Caco-2 (cell line): ENCODE measurements at regions not wholly inside any gene's neighbourhood (a gene's known extent, or its start where the extent isn't known, plus 50 kb on each side); places are given as distances from the start of the nearest gene placed in this dataset.

Source experiments
- BruUV-seq: library from RNA; stranded (reverse); fragments of 400-500 nt; replicated peaks from 2 replicates; lab custom pipeline; 2021; lab: Mats Ljungman, UMichigan
- CTCF ChIA-PET: fragments of 300-600 bp; sonication (Branson Sonifier 250); formaldehyde crosslinking; loops from one replicate; lab custom pipeline; 2022; ENCODE audit warnings: antibody characterized with exemption; lab: Charles Lee
- POLR2A ChIA-PET: fragments of 300-600 bp; sonication (Branson Sonifier 250); formaldehyde crosslinking; loops from one replicate; lab custom pipeline; 2022; ENCODE audit warnings: antibody characterized with exemption; lab: Charles Lee
- DNase-seq, 2 experiments: peaks; one replicate each; pipeline versions ENCODE4 v3.0.0 to v3.0.0-alpha.2; 2020 to 2022
- H3K27me3 ChIP-seq: replicated peaks from 2 replicates; pipeline ENCODE4 v1.6.0; 2011; ENCODE audit warnings: low read length; ENCODE audit not compliant: control insufficient read depth, insufficient read depth
- H3K36me3 ChIP-seq: 2 replicates; pipeline ENCODE4 v1.5.1; 2011; ENCODE audit warnings: low read length; ENCODE audit not compliant: control insufficient read depth, insufficient read depth
- H3K4me1 ChIP-seq: fragments of 250-450 bp; sonication (Bioruptor Pico); 2 replicates; pipeline ENCODE4 v1.5.1; 2020; ENCODE audit warnings: mild to moderate bottlenecking
- H3K4me3 ChIP-seq: 2 replicates; pipeline ENCODE4 v1.5.1; 2011; ENCODE audit warnings: low read depth, mild to moderate bottlenecking, control low read depth, low read length
- H3K9me3 ChIP-seq: fragments of 250-450 bp; sonication (Bioruptor Pico); 2 replicates; pipeline ENCODE4 v1.5.1; 2020; ENCODE audit warnings: mild to moderate bottlenecking, moderate library complexity
- H3K27ac Mint-ChIP-seq: one replicate; pipeline ENCODE4 v1.8.0; 2022; ENCODE audit warnings: mixed read lengths; ENCODE audit not compliant: unreplicated experiment
- H3K27me3 Mint-ChIP-seq: one replicate; pipeline ENCODE4 v1.8.0; 2022; ENCODE audit warnings: mixed read lengths; ENCODE audit not compliant: insufficient read depth, unreplicated experiment
- H3K36me3 Mint-ChIP-seq: one replicate; pipeline ENCODE4 v1.8.0; 2022; ENCODE audit warnings: mild to moderate bottlenecking, mixed read lengths; ENCODE audit not compliant: insufficient read depth, unreplicated experiment
- H3K4me1 Mint-ChIP-seq: one replicate; pipeline ENCODE4 v1.8.0; 2022; ENCODE audit warnings: low read depth, mixed read lengths; ENCODE audit not compliant: unreplicated experiment
- H3K4me3 Mint-ChIP-seq: one replicate; pipeline ENCODE4 v1.8.0; 2022; ENCODE audit warnings: mild to moderate bottlenecking, moderate library complexity, mixed read lengths; ENCODE audit not compliant: unreplicated experiment
- H3K9me3 Mint-ChIP-seq: one replicate; pipeline ENCODE4 v1.8.0; 2022; ENCODE audit warnings: mixed read lengths; ENCODE audit not compliant: unreplicated experiment
- intact Hi-C: fragments of 100-400 bp; cut with micrococcal nuclease; formaldehyde crosslinking; loops from one replicate; pipeline ENCODE4 v1.10.0; 2022; ENCODE audit not compliant: unreplicated experiment
- TF ChIP-seq, protein P1 (sequence below), 2 experiments: fragments of 200-600 bp in 1 of 2; IDR thresholded peaks; 1 replicate in 1 of 2; 2 replicates in 1 of 2; pipeline versions ENCODE4 v1.5.1 to v1.8.0; 2011 to 2022; ENCODE audit warnings: antibody characterized with exemption in 1 of 2, control low read depth in 1 of 2, inconsistent platforms in 1 of 2, low read depth in 1 of 2, low read length in 1 of 2, mild to moderate bottlenecking in 1 of 2, moderate library complexity in 1 of 2; ENCODE audit not compliant: insufficient read depth in 1 of 2, severe bottlenecking in 1 of 2, unreplicated experiment in 1 of 2

DNA sequence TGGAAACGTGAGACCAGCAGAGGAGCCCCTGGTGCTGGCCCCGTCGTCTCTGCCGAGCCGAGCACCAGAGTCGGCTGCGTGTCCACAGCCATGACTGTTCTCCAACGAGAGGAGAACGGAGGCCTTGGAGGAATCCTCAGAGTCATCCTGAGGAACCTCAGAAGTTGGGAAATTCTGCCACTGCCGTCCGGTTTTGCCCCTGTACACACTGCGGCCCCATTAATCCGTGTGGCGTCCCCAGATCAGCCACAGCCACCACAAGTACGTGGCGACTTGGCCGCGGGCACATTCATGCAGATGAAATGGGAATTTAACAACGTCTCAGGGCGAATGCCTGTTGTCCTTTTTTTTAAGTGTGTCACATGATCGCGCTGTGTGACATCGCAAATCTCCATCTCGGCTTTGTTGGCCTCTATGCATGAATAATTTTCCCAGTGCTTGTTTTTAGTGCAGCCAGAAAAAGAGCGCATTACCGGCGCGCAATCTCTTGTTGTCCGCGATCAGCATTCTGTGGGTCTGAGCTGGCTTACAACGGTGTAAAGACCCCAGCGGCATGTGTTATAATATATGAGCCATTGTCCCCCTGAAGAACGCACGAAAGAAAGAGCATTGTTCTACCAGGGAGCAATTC, 323.0 kb upstream of the IRX4 start:
- TF ChIP-seq, protein P1, sequence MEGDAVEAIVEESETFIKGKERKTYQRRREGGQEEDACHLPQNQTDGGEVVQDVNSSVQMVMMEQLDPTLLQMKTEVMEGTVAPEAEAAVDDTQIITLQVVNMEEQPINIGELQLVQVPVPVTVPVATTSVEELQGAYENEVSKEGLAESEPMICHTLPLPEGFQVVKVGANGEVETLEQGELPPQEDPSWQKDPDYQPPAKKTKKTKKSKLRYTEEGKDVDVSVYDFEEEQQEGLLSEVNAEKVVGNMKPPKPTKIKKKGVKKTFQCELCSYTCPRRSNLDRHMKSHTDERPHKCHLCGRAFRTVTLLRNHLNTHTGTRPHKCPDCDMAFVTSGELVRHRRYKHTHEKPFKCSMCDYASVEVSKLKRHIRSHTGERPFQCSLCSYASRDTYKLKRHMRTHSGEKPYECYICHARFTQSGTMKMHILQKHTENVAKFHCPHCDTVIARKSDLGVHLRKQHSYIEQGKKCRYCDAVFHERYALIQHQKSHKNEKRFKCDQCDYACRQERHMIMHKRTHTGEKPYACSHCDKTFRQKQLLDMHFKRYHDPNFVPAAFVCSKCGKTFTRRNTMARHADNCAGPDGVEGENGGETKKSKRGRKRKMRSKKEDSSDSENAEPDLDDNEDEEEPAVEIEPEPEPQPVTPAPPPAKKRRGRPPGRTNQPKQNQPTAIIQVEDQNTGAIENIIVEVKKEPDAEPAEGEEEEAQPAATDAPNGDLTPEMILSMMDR (IDR thresholded peaks at IDR 0.05; ENCODE audit: insufficient read depth in 1 of 2, low read depth in 1 of 2, low read length in 1 of 2, severe bottlenecking in 1 of 2, unreplicated experiment in 1 of 2), result no peak
- H3K4me3 Mint-ChIP-seq, result no peak overlapping the region

DNA sequence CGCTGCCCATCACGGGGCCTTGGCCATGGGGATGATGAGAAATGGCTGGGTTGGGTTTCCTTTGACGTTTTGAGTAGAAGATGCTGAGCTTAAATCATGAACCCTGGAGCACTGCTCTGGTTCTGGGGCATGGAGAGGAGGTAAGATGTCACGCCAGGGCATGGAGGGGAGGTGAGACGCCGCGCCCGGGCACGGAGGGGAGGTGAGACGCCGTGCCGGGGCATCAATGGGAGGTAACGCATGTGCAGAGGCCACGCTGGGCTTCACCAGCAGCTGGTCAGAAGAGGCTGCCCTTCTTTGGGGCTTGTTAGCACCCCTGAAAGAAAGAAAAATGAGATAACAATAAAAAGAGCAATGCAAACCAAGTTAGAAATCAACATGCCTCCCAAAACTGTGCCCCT, 322.5 kb upstream of the IRX4 start:
- H3K9me3 Mint-ChIP-seq, result no peaks in the 10 kb centered on the region
- no peak for DNase-seq
- ChIA-PET POLR2A (no interaction called here), CTCF (no interaction called here)
- BruUV-seq, result no TSS peak
- Histone ChIP-seq H3K4me1 (no peaks in the 10 kb centered on the region), H3K9me3 (no peaks in the 10 kb centered on the region), H3K36me3 (no peaks in the 10 kb centered on the region), H3K27me3 (no peaks in the 10 kb centered on the region), H3K4me3 (no peak overlapping the region)
- peaks cover 11% of the 10 kb centered on the region for H3K27me3 Mint-ChIP-seq
- no peak overlapping the region for H3K4me3 Mint-ChIP-seq
- no peaks in the 10 kb centered on the region for H3K36me3 Mint-ChIP-seq
- no peaks in the 10 kb centered on the region for H3K4me1 Mint-ChIP-seq
- TF ChIP-seq, protein P1 (IDR thresholded peaks at IDR 0.05; ENCODE audit: insufficient read depth in 1 of 2, low read depth in 1 of 2, low read length in 1 of 2, severe bottlenecking in 1 of 2, unreplicated experiment in 1 of 2), result no peak
- intact Hi-C loops, result no loop called here
- H3K27ac Mint-ChIP-seq, result no peak overlapping the region

More for the DNA sequence above, 323.0 kb upstream of the IRX4 start:
- POLR2A ChIA-PET, result no interaction called here
- H3K4me3 ChIP-seq, result no peak overlapping the region
- H3K27me3 ChIP-seq, result no peaks in the 10 kb centered on the region
- Mint-ChIP-seq H3K9me3 (no peaks in the 10 kb centered on the region), H3K4me1 (no peaks in the 10 kb centered on the region), H3K27ac (no peak overlapping the region), H3K36me3 (no peaks in the 10 kb centered on the region), H3K27me3 (peaks cover 11% of the 10 kb centered on the region)
- CTCF ChIA-PET, result no interaction called here
- no TSS peak for BruUV-seq
- no peak for DNase-seq
- intact Hi-C loops, result no loop called here
- no peaks in the 10 kb centered on the region for H3K36me3 ChIP-seq
- H3K4me1 ChIP-seq, result no peaks in the 10 kb centered on the region
- no peaks in the 10 kb centered on the region for H3K9me3 ChIP-seq

DNA sequence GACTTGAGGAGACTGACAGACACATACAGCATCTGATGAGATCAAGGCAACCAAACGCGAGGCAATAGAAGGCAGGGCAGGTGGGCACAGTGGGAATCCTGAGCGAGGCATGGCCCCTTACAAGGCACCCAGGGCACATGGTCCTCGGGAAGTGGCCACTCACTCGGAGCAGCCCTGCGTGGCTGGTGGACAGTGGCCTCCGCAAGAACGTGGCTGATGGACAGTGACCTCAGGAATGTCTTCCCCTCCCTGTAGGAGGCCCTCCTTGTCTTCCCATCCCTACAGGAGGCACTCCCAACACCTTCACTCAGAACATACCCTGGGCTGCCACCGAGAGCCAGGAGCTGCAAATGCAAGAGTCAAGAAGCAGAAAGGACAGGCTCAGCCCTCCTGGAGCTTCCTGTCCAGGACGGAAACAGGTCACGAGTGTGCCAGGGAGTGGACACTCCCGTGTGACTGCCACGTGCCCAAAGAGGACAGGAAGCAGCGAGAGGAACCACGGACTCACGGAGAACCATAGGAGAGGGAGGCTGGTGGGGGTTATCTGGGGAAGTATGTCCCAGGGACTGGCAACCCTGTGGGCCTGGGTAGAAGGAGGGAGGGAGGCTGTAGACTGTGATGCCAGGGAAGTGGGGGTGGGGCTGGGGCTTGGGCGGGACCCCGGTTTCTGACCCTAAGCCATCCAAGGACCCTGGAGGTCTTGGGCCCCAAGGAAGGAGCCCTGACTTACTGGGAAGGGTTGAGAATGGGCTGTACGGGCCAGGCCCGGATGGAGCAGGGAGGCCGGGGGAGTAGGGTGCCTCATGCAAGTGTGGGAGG, 321.9 kb upstream of the IRX4 start:
- Histone ChIP-seq H3K36me3 (no peaks in the 10 kb centered on the region), H3K27me3 (no peaks in the 10 kb centered on the region), H3K4me3 (no peak overlapping the region), H3K4me1 (no peaks in the 10 kb centered on the region), H3K9me3 (no peaks in the 10 kb centered on the region)
- CTCF ChIA-PET, result no interaction called here
- Mint-ChIP-seq H3K4me3 (no peak overlapping the region), H3K9me3 (no peaks in the 10 kb centered on the region), H3K36me3 (no peaks in the 10 kb centered on the region), H3K4me1 (no peaks in the 10 kb centered on the region), H3K27me3 (peaks cover 11% of the 10 kb centered on the region), H3K27ac (no peak overlapping the region)
- no peak for DNase-seq
- POLR2A ChIA-PET, result no interaction called here
- BruUV-seq, result no TSS peak
- TF ChIP-seq, protein P1 (IDR thresholded peaks at IDR 0.05; ENCODE audit: insufficient read depth in 1 of 2, low read depth in 1 of 2, low read length in 1 of 2, severe bottlenecking in 1 of 2, unreplicated experiment in 1 of 2), result no peak
- intact Hi-C loops, result no loop called here
